Kidney epithelial cell (primary cell): ENCODE measurements at regions not wholly inside any gene's neighbourhood (a gene's known extent, or its start where the extent isn't known, plus 50 kb on each side); places are given as distances from the start of the nearest gene placed in this dataset.

ENCODE experiments used
- DNase-seq: peaks from one replicate; pipeline ENCODE4 v3.0.0-alpha.2; 2010; ENCODE audit warnings: low read depth
- H3K27me3 ChIP-seq: 2 replicates; pipeline ENCODE4 v1.6.0; 2011; ENCODE audit warnings: low read length; ENCODE audit not compliant: control insufficient read depth, insufficient read depth
- H3K36me3 ChIP-seq: 2 replicates; pipeline ENCODE4 v1.5.1; 2011; ENCODE audit warnings: low read length; ENCODE audit not compliant: control insufficient read depth, insufficient read depth
- H3K4me3 ChIP-seq: 2 replicates; pipeline ENCODE4 v1.5.1; 2011; ENCODE audit warnings: low read depth, mild to moderate bottlenecking, control low read depth, low read length
- CTCF ChIP-seq: IDR thresholded peaks from 2 replicates; pipeline ENCODE4 v1.5.1; 2011; ENCODE audit warnings: mild to moderate bottlenecking, moderate library complexity, low read length, control low read depth, inconsistent platforms; ENCODE audit not compliant: insufficient read depth, poor library complexity, severe bottlenecking

- DNase-seq, result no peak
- Histone ChIP-seq H3K27me3 (no peaks in the 10 kb centered on the region), H3K4me3 (no peak overlapping the region), H3K36me3 (no peaks in the 10 kb centered on the region)
- no peak for TF ChIP-seq CTCF
These were observed 139.1 kb upstream of the TIAM1 start for GRCh38 chr21:31483146-31483545.

GRCh38 chr21:31482460-31482859 is 138.4 kb upstream of the TIAM1 start:
- H3K4me3 ChIP-seq, result no peak overlapping the region
- H3K36me3 ChIP-seq, result no peaks in the 10 kb centered on the region
- no peak for TF ChIP-seq CTCF
- H3K27me3 ChIP-seq, result no peaks in the 10 kb centered on the region
- no peak for DNase-seq

GRCh38 chr21:31480228-31480627 is 136.2 kb upstream of the TIAM1 start:
- Histone ChIP-seq H3K27me3 (no peaks in the 10 kb centered on the region), H3K4me3 (no peak overlapping the region), H3K36me3 (no peaks in the 10 kb centered on the region)
- DNase-seq, result no peak
- no peak for TF ChIP-seq CTCF

- no peaks in the 10 kb centered on the region for H3K27me3 ChIP-seq
- H3K36me3 ChIP-seq, result no peaks in the 10 kb centered on the region
- no peak for DNase-seq
- no peak overlapping the region for H3K4me3 ChIP-seq
- no peak for TF ChIP-seq CTCF
These were observed 135.7 kb upstream of the TIAM1 start for GRCh38 chr21:31479714-31480113.

- no peak overlapping the region for H3K4me3 ChIP-seq
- DNase-seq, result no peak
- H3K36me3 ChIP-seq, result no peaks in the 10 kb centered on the region
- H3K27me3 ChIP-seq, result no peaks in the 10 kb centered on the region
- no peak for TF ChIP-seq CTCF
These were observed 135.2 kb upstream of the TIAM1 start for GRCh38 chr21:31479222-31479621.

- H3K36me3 ChIP-seq, result no peaks in the 10 kb centered on the region
- H3K4me3 ChIP-seq, result no peak overlapping the region
- TF ChIP-seq CTCF, result peak; percentile 11
- no peak for DNase-seq
- H3K27me3 ChIP-seq, result no peaks in the 10 kb centered on the region
These were observed 132.4 kb upstream of the TIAM1 start for GRCh38 chr21:31476263-31477022.
